DND-41 (cell line): ENCODE measurements at regions not wholly inside any gene's neighbourhood (a gene's known extent, or its start where the extent isn't known, plus 50 kb on each side); places are given as distances from the start of the nearest gene placed in this dataset.

ENCODE experiments used
- ATAC-seq: fragments of 200-7000 bp; cut with Tn5 transposase; 3 replicates; pipeline ENCODE4 v1.9.1; 2021; ENCODE audit warnings: low read depth; ENCODE audit not compliant: insufficient read depth
- DNase-seq: peaks from one replicate; pipeline ENCODE4 v3.0.0-alpha.2; 2020
- H2AFZ ChIP-seq: 2 replicates; pipeline ENCODE4 v1.6.0; 2012; ENCODE audit warnings: low read depth, low read length
- H3K27ac ChIP-seq: 2 replicates; pipeline ENCODE4 v1.5.1; 2012; ENCODE audit warnings: low read length, inconsistent platforms
- H3K27me3 ChIP-seq: fragments of 200-600 bp; sonication (generic); 2 replicates; pipeline ENCODE4 v1.6.0; 2012; ENCODE audit warnings: low read length, mild to moderate bottlenecking, inconsistent platforms; ENCODE audit not compliant: insufficient read depth, poor library complexity
- H3K36me3 ChIP-seq: 2 replicates; pipeline ENCODE4 v1.5.1; 2012; ENCODE audit warnings: low read length, inconsistent platforms; ENCODE audit not compliant: insufficient read depth
- H3K4me1 ChIP-seq: 2 replicates; pipeline ENCODE4 v1.5.1; 2012; ENCODE audit warnings: mild to moderate bottlenecking, low read length; ENCODE audit not compliant: insufficient read depth
- H3K4me2 ChIP-seq: 2 replicates; pipeline ENCODE4 v1.6.0; 2012; ENCODE audit warnings: mild to moderate bottlenecking, moderate library complexity, low read length, inconsistent platforms; ENCODE audit not compliant: insufficient read depth
- H3K4me3 ChIP-seq, 2 experiments: fragments of 200-600 bp in 1 of 2; shearing (Covaris generic) in 1 of 2; 2 replicates each; pipeline ENCODE4 v1.5.1; 2012 to 2016; ENCODE audit warnings: inconsistent platforms in 2 of 2, low read length in 2 of 2, mild to moderate bottlenecking in 2 of 2, low read depth in 1 of 2, moderate library complexity in 1 of 2
- H3K79me2 ChIP-seq: 2 replicates; pipeline ENCODE4 v1.6.0; 2012; ENCODE audit warnings: low read length, inconsistent platforms; ENCODE audit not compliant: insufficient read depth
- H3K9ac ChIP-seq: 2 replicates; pipeline ENCODE4 v1.6.0; 2012; ENCODE audit warnings: low read depth, mild to moderate bottlenecking, inconsistent platforms, low read length, moderate library complexity
- H3K9me3 ChIP-seq: 2 replicates; pipeline ENCODE4 v1.5.1; 2012; ENCODE audit warnings: low read length, moderate library complexity, mild to moderate bottlenecking, inconsistent platforms; ENCODE audit not compliant: insufficient read depth, severe bottlenecking
- H4K20me1 ChIP-seq: 2 replicates; pipeline ENCODE4 v1.6.0; 2012; ENCODE audit warnings: low read length; ENCODE audit not compliant: insufficient read depth
- EZH2 ChIP-seq: IDR thresholded peaks from 3 replicates; pipeline ENCODE4 v1.6.1; 2012; ENCODE audit warnings: borderline replicate concordance, low read depth, mild to moderate bottlenecking, moderate library complexity, low read length, inconsistent platforms; ENCODE audit not compliant: severe bottlenecking
- TF ChIP-seq, protein P1 (sequence below): IDR thresholded peaks from 2 replicates; pipeline ENCODE4 v1.5.1; 2012; ENCODE audit warnings: borderline replicate concordance, low read length, moderate library complexity, mild to moderate bottlenecking; ENCODE audit not compliant: poor library complexity, severe bottlenecking; ENCODE audit errors: extremely low read depth

DNA sequence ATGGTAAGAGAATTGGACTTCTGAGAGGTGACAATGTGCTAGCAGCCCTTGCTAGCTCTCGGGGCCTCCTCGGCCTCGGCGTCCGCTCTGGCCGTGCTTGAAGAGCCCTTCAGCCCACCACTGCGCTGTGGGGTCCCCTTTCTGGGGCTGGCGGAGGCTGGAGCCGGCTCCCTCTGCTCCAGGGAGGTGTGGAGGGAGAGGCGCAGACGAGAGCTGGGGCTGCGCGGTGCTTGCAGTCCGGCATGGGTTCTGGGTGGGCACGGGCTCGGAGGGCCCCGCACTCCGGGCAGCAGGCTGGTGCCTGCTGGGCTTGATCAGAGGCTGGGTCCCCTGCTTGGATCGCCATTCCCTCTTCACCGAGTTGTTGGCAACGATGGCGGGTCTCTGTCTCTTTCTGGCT, 226.4 kb upstream of the AMIGO2 start:
- Histone ChIP-seq H3K79me2 (no peaks in the 10 kb centered on the region), H3K4me1 (peaks cover 4% of the 10 kb centered on the region; the same call in 1 of the 2 replicates), H3K36me3 (no peaks in the 10 kb centered on the region), H3K4me2 (no peak overlapping the region), H2AFZ (no peak overlapping the region), H3K9me3 (no peaks in the 10 kb centered on the region), H3K27me3 (no peaks in the 10 kb centered on the region), H3K9ac (no peak overlapping the region), H3K27ac (no peak overlapping the region), H4K20me1 (no peaks in the 10 kb centered on the region), H3K4me3 (no peak overlapping the region)
- no peak for ATAC-seq
- DNase-seq: no peak
- TF ChIP-seq, protein P1, sequence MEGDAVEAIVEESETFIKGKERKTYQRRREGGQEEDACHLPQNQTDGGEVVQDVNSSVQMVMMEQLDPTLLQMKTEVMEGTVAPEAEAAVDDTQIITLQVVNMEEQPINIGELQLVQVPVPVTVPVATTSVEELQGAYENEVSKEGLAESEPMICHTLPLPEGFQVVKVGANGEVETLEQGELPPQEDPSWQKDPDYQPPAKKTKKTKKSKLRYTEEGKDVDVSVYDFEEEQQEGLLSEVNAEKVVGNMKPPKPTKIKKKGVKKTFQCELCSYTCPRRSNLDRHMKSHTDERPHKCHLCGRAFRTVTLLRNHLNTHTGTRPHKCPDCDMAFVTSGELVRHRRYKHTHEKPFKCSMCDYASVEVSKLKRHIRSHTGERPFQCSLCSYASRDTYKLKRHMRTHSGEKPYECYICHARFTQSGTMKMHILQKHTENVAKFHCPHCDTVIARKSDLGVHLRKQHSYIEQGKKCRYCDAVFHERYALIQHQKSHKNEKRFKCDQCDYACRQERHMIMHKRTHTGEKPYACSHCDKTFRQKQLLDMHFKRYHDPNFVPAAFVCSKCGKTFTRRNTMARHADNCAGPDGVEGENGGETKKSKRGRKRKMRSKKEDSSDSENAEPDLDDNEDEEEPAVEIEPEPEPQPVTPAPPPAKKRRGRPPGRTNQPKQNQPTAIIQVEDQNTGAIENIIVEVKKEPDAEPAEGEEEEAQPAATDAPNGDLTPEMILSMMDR: no peak
- no peak for TF ChIP-seq EZH2

DNA sequence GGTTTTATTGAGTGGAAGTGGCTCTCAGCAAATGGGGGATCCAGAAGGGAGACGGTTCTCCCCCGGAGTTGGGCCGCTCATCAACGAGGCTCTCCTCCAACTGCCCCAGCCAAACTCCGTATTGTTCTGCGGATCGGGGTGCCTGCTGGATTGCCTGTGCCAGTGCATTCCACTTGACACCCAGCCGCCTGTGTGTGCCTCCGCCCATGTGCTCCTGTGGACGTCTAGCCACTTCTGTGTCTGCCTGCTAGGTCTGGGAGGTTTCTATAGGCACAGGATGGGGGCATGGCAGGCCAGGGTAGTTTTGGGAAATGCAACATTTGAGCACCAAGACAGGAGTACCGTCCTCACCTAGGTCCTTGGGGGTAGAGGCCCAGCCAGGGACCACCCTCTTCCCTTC, 225.7 kb upstream of the AMIGO2 start:
- H4K20me1 ChIP-seq: no peaks in the 10 kb centered on the region
- H3K4me2 ChIP-seq: no peak overlapping the region
- H3K79me2 ChIP-seq: no peaks in the 10 kb centered on the region
- no peaks in the 10 kb centered on the region for H3K27me3 ChIP-seq
- no peak overlapping the region for H3K9ac ChIP-seq
- H3K27ac ChIP-seq: no peak overlapping the region
- H3K36me3 ChIP-seq: no peaks in the 10 kb centered on the region
- ATAC-seq (no peak), DNase-seq (no peak)
- no peaks in the 10 kb centered on the region for H3K9me3 ChIP-seq
- no peak overlapping the region for H3K4me3 ChIP-seq
- peaks cover 4% of the 10 kb centered on the region; the same call in 1 of the 2 replicates for H3K4me1 ChIP-seq
- TF ChIP-seq, protein P1: no peak
- no peak for TF ChIP-seq EZH2
- no peak overlapping the region for H2AFZ ChIP-seq

DNA sequence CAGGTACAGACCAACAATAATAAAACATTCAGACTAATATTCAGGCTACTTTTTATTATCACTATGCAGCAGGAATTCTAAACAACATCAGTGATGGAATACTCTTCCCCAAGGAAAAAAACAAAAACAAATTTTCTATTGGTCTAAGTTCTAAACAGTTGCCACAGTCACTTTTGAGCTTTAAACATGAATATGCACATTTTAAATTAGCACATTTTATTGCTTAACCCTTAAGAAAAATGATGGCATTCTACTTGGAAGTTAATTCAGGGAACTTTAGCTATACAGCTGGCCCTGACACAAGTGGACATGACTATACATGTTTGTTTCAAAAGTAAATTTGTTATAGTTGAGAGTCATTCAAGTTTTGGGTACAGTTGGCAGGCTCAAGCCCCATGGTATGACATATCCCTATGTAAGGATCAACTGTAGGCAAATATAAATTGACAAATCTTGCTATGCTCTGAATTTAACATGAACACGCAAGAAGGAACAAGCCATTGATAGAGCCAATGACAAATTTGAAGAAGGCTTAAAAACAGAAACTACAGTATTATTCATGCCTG, 224.3 kb upstream of the AMIGO2 start:
- no peak for DNase-seq
- Histone ChIP-seq H3K79me2 (no peaks in the 10 kb centered on the region), H3K4me2 (no peak overlapping the region), H3K4me3 (no peak overlapping the region), H3K27me3 (no peaks in the 10 kb centered on the region), H3K4me1 (peaks cover 4% of the 10 kb centered on the region; the same call in 1 of the 2 replicates), H3K9ac (no peak overlapping the region), H3K27ac (no peak overlapping the region), H2AFZ (no peak overlapping the region), H3K36me3 (no peaks in the 10 kb centered on the region), H4K20me1 (no peaks in the 10 kb centered on the region), H3K9me3 (no peaks in the 10 kb centered on the region)
- TF ChIP-seq, protein P1: no peak
- no peak for TF ChIP-seq EZH2
- no peak for ATAC-seq
